OCI-LY3 (cell line): ENCODE measurements at regions not wholly inside any gene's neighbourhood (a gene's known extent, or its start where the extent isn't known, plus 50 kb on each side); places are given as distances from the start of the nearest gene placed in this dataset.

Experiments used
- EZH2phosphoT487 ChIP-seq: fragments of 200-600 bp; shearing (Covaris generic); IDR thresholded peaks from 2 replicates; pipeline ENCODE4 v1.6.1; 2018; ENCODE audit warnings: antibody characterized with exemption, mixed run types, low read depth
- TF ChIP-seq, protein P1 (sequence below): fragments of 200-600, 300-600 bp; sonication (generic); IDR thresholded peaks from 2 replicates; pipeline ENCODE4 v1.5.1; 2014; ENCODE audit warnings: antibody characterized with exemption, low read length, low read depth

DNA sequence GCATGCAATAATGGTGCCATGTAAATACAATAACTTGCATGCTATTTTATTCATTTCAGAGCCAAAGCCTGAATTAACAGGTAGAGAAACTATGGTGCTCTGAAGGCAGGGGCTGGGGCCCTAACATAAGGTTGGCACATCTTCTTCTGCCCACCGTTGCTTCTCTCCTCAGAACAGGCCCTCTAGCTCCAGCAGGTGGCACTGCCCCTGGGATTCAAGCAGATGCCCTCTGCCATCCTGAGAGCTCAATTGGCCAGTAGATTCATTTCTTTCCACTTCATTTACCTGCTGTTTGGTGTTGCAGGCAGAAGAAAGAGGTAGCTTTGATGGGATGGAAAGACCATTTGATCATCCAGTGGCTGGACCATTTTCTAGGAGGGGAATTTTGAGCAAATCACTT, 130.5 kb downstream of the FOXB1 start:
- TF ChIP-seq, protein P1, sequence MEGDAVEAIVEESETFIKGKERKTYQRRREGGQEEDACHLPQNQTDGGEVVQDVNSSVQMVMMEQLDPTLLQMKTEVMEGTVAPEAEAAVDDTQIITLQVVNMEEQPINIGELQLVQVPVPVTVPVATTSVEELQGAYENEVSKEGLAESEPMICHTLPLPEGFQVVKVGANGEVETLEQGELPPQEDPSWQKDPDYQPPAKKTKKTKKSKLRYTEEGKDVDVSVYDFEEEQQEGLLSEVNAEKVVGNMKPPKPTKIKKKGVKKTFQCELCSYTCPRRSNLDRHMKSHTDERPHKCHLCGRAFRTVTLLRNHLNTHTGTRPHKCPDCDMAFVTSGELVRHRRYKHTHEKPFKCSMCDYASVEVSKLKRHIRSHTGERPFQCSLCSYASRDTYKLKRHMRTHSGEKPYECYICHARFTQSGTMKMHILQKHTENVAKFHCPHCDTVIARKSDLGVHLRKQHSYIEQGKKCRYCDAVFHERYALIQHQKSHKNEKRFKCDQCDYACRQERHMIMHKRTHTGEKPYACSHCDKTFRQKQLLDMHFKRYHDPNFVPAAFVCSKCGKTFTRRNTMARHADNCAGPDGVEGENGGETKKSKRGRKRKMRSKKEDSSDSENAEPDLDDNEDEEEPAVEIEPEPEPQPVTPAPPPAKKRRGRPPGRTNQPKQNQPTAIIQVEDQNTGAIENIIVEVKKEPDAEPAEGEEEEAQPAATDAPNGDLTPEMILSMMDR: peak; percentile 60
- no peak for TF ChIP-seq EZH2phosphoT487
